HG03066 (cell line): ENCODE measurements at regions not wholly inside any gene's neighbourhood (a gene's known extent, or its start where the extent isn't known, plus 50 kb on each side); places are given as distances from the start of the nearest gene placed in this dataset.
"Not testable (repeated sequence)": the region's sequence is repeated elsewhere in the genome, so short reads cannot be mapped to it uniquely, and the experiment has no call there.

Experiments
- ATAC-seq: cut with Tn5 transposase; IDR thresholded peaks from one replicate; pipeline ENCODE4 v1.9.1; 2021; ENCODE audit warnings: low read depth; ENCODE audit not compliant: unreplicated experiment

DNA sequence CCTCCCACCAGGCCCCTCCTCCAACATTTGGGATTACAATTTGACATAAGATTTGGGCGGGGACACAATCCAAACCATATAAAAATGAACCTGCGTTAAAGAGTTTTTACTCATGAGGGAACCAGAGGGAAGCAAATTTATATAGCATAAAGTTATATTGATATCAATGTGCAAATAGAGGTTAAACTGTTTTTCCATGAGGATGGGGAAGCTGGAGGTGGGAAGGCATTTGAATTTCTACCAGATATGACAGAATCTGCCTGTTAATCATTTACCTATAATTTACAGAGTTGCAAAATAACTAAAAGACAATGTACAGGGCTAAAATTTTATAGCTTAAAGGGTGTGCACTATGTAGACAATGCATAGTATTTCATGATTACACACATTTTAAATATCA lies 322.0 kb upstream of the FKBP1C start:
- no peak for ATAC-seq

DNA sequence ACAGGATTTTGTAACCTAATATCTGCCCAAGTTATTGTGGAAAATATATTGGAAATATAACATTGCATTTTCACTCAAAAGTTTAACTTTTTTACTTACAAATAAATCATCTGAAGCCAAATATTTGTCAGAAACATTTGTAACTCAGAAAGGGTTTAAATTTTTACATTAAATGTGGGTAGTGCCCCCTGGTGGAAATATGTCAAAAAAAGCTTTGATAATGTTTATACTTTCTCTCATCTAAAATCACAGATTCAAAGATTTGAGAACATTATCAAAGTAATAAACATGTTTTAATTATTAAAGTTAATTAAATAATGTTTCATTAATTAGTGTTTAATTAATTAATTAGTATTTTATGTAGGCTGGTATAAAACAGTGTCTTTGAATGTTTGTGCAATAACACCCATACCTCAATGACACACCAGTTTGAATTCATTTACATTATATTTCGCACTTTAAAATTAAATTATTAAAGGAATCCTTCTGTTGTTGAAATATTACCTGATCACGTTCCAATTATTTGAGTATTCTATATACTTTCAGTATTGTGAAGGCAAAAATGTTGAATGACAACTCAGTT lies 320.1 kb upstream of the FKBP1C start:
- ATAC-seq = no peak

- ATAC-seq = no peak
These were observed 317.2 kb upstream of the FKBP1C start for GRCh38 chr6:62894114-62894513.

DNA sequence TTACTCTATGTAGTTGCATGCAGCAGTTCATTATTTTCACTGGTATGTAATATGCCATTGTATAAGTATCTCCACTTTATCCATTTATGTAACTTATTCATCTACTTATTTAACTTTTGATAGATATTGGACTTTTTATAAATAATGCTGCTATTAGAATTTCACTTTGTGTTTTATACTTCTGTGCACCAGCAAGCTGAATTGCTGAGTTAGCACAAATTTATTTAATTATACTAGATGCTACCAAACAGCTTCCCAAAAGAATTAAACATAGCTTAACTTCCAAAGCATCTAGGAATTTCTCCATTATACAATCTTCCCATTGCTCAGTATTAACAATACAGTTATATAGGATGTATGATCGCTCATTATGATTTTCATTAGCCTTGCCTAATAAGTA lies 308.0 kb upstream of the FKBP1C start:
- ATAC-seq = no peak

DNA sequence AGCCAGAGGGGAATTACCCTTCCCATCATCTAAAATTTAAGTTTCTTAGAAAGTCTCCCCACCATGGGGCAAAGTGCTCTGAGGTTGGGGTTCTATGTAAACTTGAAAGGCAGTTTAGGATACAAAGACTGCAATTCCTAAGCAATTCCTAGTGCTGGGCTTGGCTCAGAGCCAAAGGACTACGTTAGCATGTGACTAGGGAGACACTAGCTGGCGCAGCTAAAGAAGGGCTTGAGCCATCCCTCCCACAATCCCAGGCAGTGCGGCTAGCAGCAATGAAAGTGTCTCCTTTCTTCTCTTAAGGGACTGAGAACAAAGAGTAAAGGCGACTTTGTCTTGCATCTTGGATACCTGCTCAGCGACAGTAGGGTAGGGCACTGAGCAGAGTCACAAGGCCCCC lies 306.6 kb upstream of the FKBP1C start:
- ATAC-seq = no peak

GRCh38 chr6:62914530-62914929 lies 296.7 kb upstream of the FKBP1C start:
- ATAC-seq = no peak

DNA sequence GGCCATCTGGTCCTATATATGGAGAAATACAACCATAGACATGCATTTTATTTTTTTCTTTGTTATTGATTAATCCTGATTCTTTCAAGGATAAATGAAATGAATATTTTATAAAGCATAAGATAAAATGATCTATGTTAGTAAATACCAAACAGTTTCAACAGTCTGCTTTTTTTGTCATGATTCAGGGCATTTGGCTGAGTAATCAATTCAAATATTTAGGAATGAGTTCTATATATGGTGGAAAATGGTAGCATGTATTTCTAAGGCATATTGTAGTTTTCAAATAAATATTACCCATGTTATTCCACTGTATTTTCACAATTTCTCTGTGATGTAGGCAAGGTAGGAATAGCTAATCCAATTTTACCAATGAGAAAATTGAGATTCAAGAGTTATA lies 287.5 kb upstream of the FKBP1C start:
- no peak for ATAC-seq

GRCh38 chr6:62940848-62941247 lies 270.4 kb upstream of the FKBP1C start:
- no peak for ATAC-seq

DNA sequence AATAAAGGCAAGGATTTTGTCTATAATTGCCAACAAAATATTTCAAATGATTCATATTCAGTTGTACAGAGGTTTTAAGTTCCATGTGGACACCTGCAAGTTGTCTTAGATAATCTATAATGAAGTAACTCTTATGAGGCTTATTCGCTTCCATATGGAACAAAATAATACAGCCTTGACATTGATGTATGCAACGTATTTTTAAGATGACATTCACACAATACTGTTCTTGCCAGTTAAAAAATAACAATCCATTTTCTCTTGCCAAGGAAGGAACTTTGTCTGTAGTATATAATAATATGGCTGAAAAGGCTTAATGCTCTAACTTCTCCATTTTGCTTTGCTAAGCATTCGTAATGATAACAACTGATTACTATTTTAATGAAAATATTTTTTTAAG lies 269.3 kb upstream of the FKBP1C start:
- ATAC-seq = no peak

DNA sequence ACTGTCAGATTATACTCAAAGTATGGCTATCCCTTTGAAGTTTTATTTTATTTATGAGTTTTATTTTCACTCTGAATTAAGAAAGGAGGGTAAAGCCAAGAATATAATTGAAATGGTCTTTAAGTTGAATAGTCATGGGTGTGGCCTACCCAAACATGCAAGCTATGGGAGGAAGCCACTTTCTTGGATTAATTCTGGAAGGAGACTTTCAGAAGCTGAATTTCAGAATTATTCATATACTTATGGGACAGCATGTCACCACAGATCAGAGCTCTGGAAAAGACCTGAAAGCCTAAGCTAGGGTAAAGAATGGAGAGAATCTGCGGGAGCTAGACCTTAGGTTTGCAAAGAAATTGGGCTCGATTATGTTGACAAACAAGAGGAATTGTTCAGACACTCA lies 242.4 kb upstream of the FKBP1C start:
- no peak for ATAC-seq

DNA sequence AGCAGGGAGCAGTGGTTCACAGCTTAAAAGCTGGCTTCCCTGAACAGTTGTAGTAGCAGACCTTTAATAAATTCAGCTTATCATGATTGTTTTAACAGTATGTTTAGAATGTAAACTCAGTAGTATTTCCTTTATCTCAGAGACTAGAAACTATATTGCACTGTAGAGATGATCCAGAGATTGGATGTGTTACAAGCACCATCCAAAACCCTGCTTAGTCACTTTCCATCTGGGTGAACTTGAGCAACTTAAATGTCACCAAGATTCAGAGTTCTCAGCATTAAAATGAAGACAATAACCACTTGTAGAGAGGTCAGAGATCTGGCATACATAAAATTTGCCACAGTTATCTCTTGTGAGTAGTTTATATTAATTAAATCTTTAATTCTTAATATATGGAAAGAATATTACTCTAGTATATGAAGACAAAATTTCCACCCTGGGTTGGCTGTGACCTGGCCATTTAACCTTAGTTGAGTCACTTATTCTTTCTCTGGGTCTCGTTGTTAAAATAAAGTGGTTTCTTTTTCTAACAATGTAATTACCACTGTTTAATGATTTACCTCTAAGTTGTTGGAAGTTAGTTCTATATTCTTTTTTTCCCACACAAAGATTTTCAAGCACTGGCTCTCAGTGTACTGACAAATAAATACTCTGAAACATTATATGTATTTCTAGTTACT lies 239.2 kb upstream of the FKBP1C start:
- ATAC-seq = peak; percentile 53

DNA sequence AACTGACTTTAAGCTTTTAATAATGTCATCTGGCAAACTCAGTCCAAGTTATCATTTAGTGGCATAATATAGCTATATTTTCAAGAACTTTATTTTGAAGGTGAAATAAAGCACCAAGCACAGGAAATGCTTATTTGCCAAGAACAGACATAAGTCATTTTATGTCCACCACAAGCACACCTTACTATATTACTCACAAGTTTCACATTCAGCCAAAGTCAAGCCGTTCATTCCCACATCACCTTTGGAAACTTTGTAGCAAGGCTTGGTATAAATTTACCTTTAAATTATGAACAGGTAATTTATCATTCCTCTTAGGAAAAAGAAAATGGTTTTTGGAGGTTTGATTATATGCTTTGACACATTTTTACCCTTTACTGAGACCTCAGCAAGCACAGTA lies 236.8 kb upstream of the FKBP1C start:
- peak; percentile 59 for ATAC-seq

DNA sequence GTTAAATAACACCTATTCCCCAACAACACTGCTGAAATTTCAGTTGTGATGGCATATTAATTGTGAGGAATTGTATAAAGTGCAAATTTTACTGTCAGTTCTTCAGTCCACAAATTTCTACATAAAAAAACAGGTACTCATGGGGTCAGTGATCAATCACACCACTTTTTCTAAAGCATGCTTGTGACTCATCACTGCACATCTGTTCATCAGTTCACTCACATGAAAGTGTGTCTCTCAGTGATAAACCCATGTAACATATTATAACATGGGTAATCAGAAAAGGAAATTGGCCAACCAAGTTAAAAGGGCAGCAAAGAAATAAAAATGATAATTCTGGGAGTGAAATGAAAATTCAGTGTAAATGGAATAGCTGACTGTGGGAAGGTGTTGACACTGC lies 234.7 kb upstream of the FKBP1C start:
- no peak for ATAC-seq

GRCh38 chr6:62978920-62979319 lies 232.3 kb upstream of the FKBP1C start:
- ATAC-seq = peak; percentile 54

DNA sequence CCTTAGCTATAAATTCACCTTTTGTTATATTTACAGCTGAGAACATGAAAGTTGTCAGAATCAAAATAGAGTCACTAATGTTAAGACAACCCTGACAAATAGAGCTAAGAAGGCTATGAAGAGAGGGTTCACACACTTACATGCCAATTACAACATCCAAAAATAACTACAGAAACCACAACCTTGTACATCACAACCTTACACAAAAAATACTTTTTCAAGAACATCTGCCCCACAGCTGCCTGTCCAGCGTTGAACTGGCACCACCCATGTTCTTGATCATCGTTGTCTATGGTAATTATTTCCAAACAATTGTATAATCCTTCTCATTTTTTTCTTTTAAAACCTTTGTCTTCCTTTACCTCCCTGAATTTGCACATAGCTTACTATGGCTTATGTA lies 231.2 kb upstream of the FKBP1C start:
- ATAC-seq = no peak

- no peak for ATAC-seq
These were observed 230.5 kb upstream of the FKBP1C start for GRCh38 chr6:62980724-62981123.

DNA sequence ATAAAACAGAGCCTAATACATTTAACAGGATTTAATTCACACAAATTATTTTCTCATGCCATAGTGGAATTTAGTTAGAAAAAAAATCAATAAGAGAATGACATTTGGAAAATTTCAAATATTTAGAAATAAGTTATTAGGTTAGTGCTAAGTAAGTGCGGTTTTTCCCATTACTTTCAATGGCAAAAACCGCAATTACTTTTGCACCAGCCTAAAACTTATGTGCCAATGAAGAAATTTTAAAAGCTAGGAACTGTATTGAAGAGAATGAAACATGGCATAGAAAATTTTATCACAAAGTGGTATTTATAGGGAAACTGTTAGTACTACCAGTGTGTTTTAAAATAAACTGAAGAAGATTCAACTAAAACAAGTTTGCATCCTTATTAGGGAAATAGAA lies 228.3 kb upstream of the FKBP1C start:
- ATAC-seq = no peak

DNA sequence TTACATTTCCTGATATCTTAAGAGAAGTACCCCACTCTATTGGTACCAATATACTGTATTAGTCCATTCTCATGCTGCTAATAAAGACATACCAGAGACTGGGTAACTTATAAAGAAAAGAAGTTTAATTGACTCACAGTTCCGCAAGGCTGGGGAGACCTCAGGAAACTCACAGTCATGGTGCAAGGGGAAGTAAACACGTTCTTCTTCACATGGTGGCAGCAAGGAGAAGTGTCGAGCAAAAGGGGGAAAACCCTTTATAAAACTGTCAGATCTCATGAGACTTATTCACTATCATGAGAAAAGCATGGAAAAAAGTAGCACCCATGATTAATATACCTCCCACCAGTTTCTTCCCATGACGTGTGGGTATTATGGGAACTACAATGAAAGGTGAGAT lies 219.6 kb upstream of the FKBP1C start:
- ATAC-seq = not testable (repeated sequence)

DNA sequence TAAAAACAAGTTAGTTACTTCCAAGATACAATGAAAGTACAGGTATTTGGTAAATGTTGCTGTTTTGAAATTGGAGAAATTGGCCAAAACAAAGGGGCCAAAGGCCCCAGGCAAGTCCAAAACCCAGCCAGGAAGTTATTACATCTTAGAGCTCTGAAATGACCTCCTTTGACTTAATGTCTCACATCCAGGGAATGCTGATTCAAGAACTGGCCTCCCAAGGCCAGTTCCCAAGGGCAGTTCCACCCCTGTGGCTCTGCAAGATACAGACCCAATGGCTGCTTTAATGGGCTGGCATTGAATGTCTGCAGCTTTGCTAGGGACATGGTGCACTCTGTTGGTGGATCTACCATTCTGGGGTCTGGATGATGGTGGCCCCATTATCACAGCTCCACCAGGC lies 217.3 kb upstream of the FKBP1C start:
- no peak for ATAC-seq

DNA sequence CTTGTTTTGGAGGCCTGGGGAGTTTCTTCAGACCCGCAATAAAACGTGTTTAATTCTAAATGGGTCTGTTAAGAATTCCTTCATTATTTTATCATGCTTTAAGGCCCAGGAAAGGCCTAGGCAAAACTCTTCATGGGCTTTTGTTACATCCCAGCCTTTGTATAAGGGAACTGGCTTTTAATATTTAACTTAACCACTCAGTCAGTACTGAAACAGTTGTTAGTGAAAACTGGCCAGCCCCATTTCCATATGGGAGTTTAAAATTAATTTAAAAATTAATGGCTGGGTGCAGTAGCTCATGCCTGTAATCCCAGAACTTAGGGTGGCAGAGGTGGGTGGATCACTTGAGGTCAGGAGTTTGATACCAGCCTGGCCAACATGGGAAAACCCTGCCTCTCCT lies 213.2 kb upstream of the FKBP1C start:
- no peak for ATAC-seq

- ATAC-seq = not testable (repeated sequence)
These were observed 212.0 kb upstream of the FKBP1C start for GRCh38 chr6:62999242-62999641.

GRCh38 chr6:62999796-63000195 lies 211.5 kb upstream of the FKBP1C start:
- ATAC-seq = no peak

DNA sequence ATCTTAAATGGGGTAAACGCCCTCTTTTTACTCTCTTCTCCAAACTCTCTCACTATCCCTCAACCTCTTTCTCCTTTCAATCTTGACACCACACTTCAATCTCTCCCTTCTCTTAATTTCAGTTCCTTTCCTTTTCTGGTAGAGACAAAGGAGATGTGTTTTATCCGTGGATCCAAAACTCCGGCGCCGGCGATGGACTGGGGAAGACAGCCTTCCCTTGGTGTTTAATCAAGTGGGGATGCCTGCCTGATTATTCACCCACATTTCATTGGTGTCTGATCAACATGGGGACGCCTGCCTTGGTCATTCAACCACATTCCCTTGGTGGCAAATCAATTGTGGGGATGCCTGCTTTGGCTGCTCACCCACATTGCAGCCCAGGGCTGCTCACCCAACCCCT lies 205.3 kb upstream of the FKBP1C start:
- not testable (repeated sequence) for ATAC-seq
